CD4-positive, alpha-beta T cell treated with Interleukin-17A for 1 hour (primary cell): ENCODE measurements at regions not wholly inside any gene's neighbourhood (a gene's known extent, or its start where the extent isn't known, plus 50 kb on each side); places are given as distances from the start of the nearest gene placed in this dataset.

Experiments used
- DNase-seq: peaks from one replicate; pipeline ENCODE4 v3.0.0-alpha.2; 2020

- no peak for DNase-seq
Observed at GRCh38 chr16:63037761-63038396, 1001.6 kb upstream of the CDH8 start.

GRCh38 chr16:63018581-63019223 lies 982.5 kb upstream of the CDH8 start:
- no peak for DNase-seq

- no peak for DNase-seq
Observed at GRCh38 chr16:63008688-63009087, 972.5 kb upstream of the CDH8 start.

GRCh38 chr16:63005356-63005755 lies 969.1 kb upstream of the CDH8 start:
- no peak for DNase-seq

- DNase-seq = no peak
Observed at GRCh38 chr16:62989480-62989879, 953.2 kb upstream of the CDH8 start.

GRCh38 chr16:62985722-62986121 lies 949.5 kb upstream of the CDH8 start:
- no peak for DNase-seq

- no peak for DNase-seq
Observed at GRCh38 chr16:62978451-62978850, 942.2 kb upstream of the CDH8 start.

GRCh38 chr16:62977876-62978275 lies 941.6 kb upstream of the CDH8 start:
- DNase-seq = no peak

GRCh38 chr16:62974424-62974823 lies 938.2 kb upstream of the CDH8 start:
- no peak for DNase-seq

GRCh38 chr16:62970851-62971250 lies 934.6 kb upstream of the CDH8 start:
- DNase-seq = no peak

- no peak for DNase-seq
Observed at GRCh38 chr16:62969711-62970318, 933.6 kb upstream of the CDH8 start.

- no peak for DNase-seq
Observed at GRCh38 chr16:62967611-62968010, 931.4 kb upstream of the CDH8 start.

- no peak for DNase-seq
Observed at GRCh38 chr16:62967163-62967562, 930.9 kb upstream of the CDH8 start.

- DNase-seq = no peak
Observed at GRCh38 chr16:62966626-62967025, 930.4 kb upstream of the CDH8 start.

GRCh38 chr16:62965831-62966230 lies 929.6 kb upstream of the CDH8 start:
- no peak for DNase-seq

GRCh38 chr16:62963846-62964245 lies 927.6 kb upstream of the CDH8 start:
- DNase-seq = no peak

GRCh38 chr16:62955033-62955349 lies 918.8 kb upstream of the CDH8 start:
- no peak for DNase-seq

GRCh38 chr16:62954144-62955032 lies 918.1 kb upstream of the CDH8 start:
- DNase-seq = no peak

GRCh38 chr16:62950351-62950750 lies 914.1 kb upstream of the CDH8 start:
- no peak for DNase-seq

- DNase-seq = no peak
Observed at GRCh38 chr16:62940569-62940968, 904.3 kb upstream of the CDH8 start.

- DNase-seq = no peak
Observed at GRCh38 chr16:62939687-62940086, 903.4 kb upstream of the CDH8 start.

GRCh38 chr16:62933929-62934328 lies 897.7 kb upstream of the CDH8 start:
- no peak for DNase-seq

GRCh38 chr16:62929593-62929992 lies 893.4 kb upstream of the CDH8 start:
- DNase-seq = no peak

- no peak for DNase-seq
Observed at GRCh38 chr16:62927122-62927521, 890.9 kb upstream of the CDH8 start.
